ENCODE measurements at regions not wholly inside any gene's neighbourhood (a gene's known extent, or its start where the extent isn't known, plus 50 kb on each side); places are given as distances from the start of the nearest gene placed in this dataset.

- TF ChIP-seq CTCF (IDR thresholded peaks at IDR 0.05 in 2 of 3, conservative IDR thresholded peaks at IDR 0.05 in 1 of 3; ENCODE audit: control insufficient read depth in 2 of 3, extremely low read depth in 1 of 3, insufficient read depth in 1 of 3, low read depth in 3 of 3, low read length in 3 of 3) (no peak), PKNOX1 (IDR thresholded peaks at IDR 0.05) (no peak), EZH2 (IDR thresholded peaks at IDR 0.05; ENCODE audit: borderline replicate concordance, control insufficient read depth, low read depth, low read length) (no peak), CHD1 (IDR thresholded peaks at IDR 0.05; ENCODE audit: low read depth, low read length) (no peak), BMI1 (IDR thresholded peaks at IDR 0.05; ENCODE audit: borderline replicate concordance) (no peak), POLR2A (IDR thresholded peaks at IDR 0.05; ENCODE audit: low read depth, low read length) (no peak), USF1 (IDR thresholded peaks at IDR 0.05; ENCODE audit: borderline replicate concordance, extremely low read length, insufficient read depth, low read depth, low read length) (no peak), SKIL (IDR thresholded peaks at IDR 0.05; ENCODE audit: low read depth, poor library complexity, severe bottlenecking) (no peak), CEBPB (IDR thresholded peaks at IDR 0.05; ENCODE audit: borderline replicate concordance in 1 of 2, low read depth in 2 of 2, low read length in 2 of 2) (no peak), ESRRA (IDR thresholded peaks at IDR 0.05; ENCODE audit: low read length) (no peak), HCFC1 (IDR thresholded peaks at IDR 0.05; ENCODE audit: low read length) (no peak), GABPA (IDR thresholded peaks at IDR 0.05; ENCODE audit: low read depth) (no peak), POLR2AphosphoS5 (IDR thresholded peaks at IDR 0.05; ENCODE audit: low read length) (no peak)
Observed at GRCh38 chr10:9921544-9921943, 1096.1 kb upstream of the CELF2 start.
